Neuronal stem cell (in vitro differentiated cells): ENCODE measurements at regions not wholly inside any gene's neighbourhood (a gene's known extent, or its start where the extent isn't known, plus 50 kb on each side); places are given as distances from the start of the nearest gene placed in this dataset.
A peak's percentile ranks its signal among the peaks of the same experiment; 100 is the strongest.

Experiments used
- DNase-seq: peaks from one replicate; pipeline ENCODE4 v3.0.0-alpha.2; 2013; ENCODE audit warnings: low spot score
- H2AFZ ChIP-seq: one replicate; pipeline ENCODE4 v1.6.1; 2013; ENCODE audit warnings: mild to moderate bottlenecking, low read length, inconsistent platforms
- H2AK5ac ChIP-seq: 2 replicates; pipeline ENCODE4 v1.6.1; 2013; ENCODE audit warnings: low read depth, mild to moderate bottlenecking, inconsistent platforms, low read length, moderate library complexity, mixed read lengths
- H2BK120ac ChIP-seq: 2 replicates; pipeline ENCODE4 v1.6.1; 2013; ENCODE audit warnings: low read depth, mild to moderate bottlenecking, inconsistent platforms, low read length, moderate library complexity, mixed read lengths
- H2BK12ac ChIP-seq: one replicate; pipeline ENCODE4 v1.6.1; 2013; ENCODE audit warnings: low read length, inconsistent platforms
- H2BK15ac ChIP-seq: 2 replicates; pipeline ENCODE4 v1.6.1; 2013; ENCODE audit warnings: mild to moderate bottlenecking, low read length, inconsistent platforms, mixed read lengths
- H2BK5ac ChIP-seq: one replicate; pipeline ENCODE4 v1.6.1; 2013; ENCODE audit warnings: inconsistent platforms, mild to moderate bottlenecking, low read length, moderate library complexity
- H3K14ac ChIP-seq: one replicate; pipeline ENCODE4 v1.6.1; 2013; ENCODE audit warnings: low read length, inconsistent platforms
- H3K18ac ChIP-seq: 2 replicates; pipeline ENCODE4 v1.6.1; 2013; ENCODE audit warnings: low read length, inconsistent platforms
- H3K23ac ChIP-seq: 2 replicates; pipeline ENCODE4 v1.6.1; 2013; ENCODE audit warnings: low read depth, mild to moderate bottlenecking, mixed read lengths, low read length, inconsistent platforms; ENCODE audit not compliant: poor library complexity
- H3K27ac ChIP-seq: replicated peaks from 3 replicates; pipeline ENCODE4 v1.5.1; 2013; ENCODE audit warnings: low read length, inconsistent platforms
- H3K27me3 ChIP-seq, 3 experiments: 2 replicates each; pipeline ENCODE4 v1.6.1; 2013; ENCODE audit warnings: low read length in 3 of 3, mild to moderate bottlenecking in 2 of 3, inconsistent platforms in 1 of 3, low read depth in 1 of 3, mixed read lengths in 1 of 3, moderate library complexity in 1 of 3; ENCODE audit not compliant: control insufficient read depth in 3 of 3, insufficient read depth in 3 of 3
- H3K36me3 ChIP-seq, 2 donors: replicated peaks in 1 of 2; 2 replicates each; pipeline ENCODE4 v1.6.1; 2013; ENCODE audit warnings: low read length in 2 of 2; ENCODE audit not compliant: control insufficient read depth in 2 of 2, insufficient read depth in 2 of 2
- H3K4ac ChIP-seq: 2 replicates; pipeline ENCODE4 v1.6.1; 2013; ENCODE audit warnings: inconsistent platforms, mild to moderate bottlenecking, low read length, moderate library complexity
- H3K4me1 ChIP-seq, 2 donors: 1 replicate in 1 of 2; 2 replicates in 1 of 2; pipeline ENCODE4 v1.6.1; 2013; ENCODE audit warnings: low read length in 2 of 2, low read depth in 1 of 2; ENCODE audit not compliant: control insufficient read depth in 2 of 2, insufficient read depth in 1 of 2
- H3K4me2 ChIP-seq: one replicate; pipeline ENCODE4 v1.6.1; 2013; ENCODE audit warnings: mild to moderate bottlenecking, low read length, inconsistent platforms; ENCODE audit not compliant: insufficient read depth, poor library complexity, severe bottlenecking
- H3K4me3 ChIP-seq, 2 donors: 2 replicates each; pipeline ENCODE4 v1.5.1; 2013; ENCODE audit warnings: low read length in 2 of 2, mild to moderate bottlenecking in 2 of 2, inconsistent platforms in 1 of 2, moderate library complexity in 1 of 2
- H3K79me1 ChIP-seq: one replicate; pipeline ENCODE4 v1.6.1; 2013; ENCODE audit warnings: low read depth, mild to moderate bottlenecking, inconsistent platforms, low read length, moderate library complexity
- H3K9ac ChIP-seq: one replicate; pipeline ENCODE4 v1.6.1; 2013; ENCODE audit warnings: mild to moderate bottlenecking, low read depth, low read length, inconsistent platforms; ENCODE audit not compliant: poor library complexity
- H3K9me3 ChIP-seq, 2 donors: replicated peaks in 1 of 2; 2 replicates each; pipeline versions ENCODE3 to v1.6.1; 2013; ENCODE audit warnings: low read length in 2 of 2, mild to moderate bottlenecking in 2 of 2, inconsistent platforms in 1 of 2, low read depth in 1 of 2, mixed read lengths in 1 of 2, moderate library complexity in 1 of 2; ENCODE audit not compliant: control insufficient read depth in 2 of 2, insufficient read depth in 1 of 2
- H4K8ac ChIP-seq: one replicate; pipeline ENCODE4 v1.6.1; 2013; ENCODE audit warnings: low read depth, mild to moderate bottlenecking, inconsistent platforms, low read length, moderate library complexity
- H4K91ac ChIP-seq: one replicate; pipeline ENCODE4 v1.6.1; 2013; ENCODE audit warnings: low read length, low read depth, mild to moderate bottlenecking, inconsistent platforms; ENCODE audit not compliant: poor library complexity
- WGBS, 2 donors: extraction: QIAGEN DNeasy Blood & Tissue Kit; methylation state at CpG; one replicate each; pipeline ENCODE4 v1.1.7; 2013; ENCODE audit warnings: missing lambda C conversion rate in 2 of 2, mixed read lengths in 1 of 2; ENCODE audit not compliant: insufficient read length in 2 of 2, insufficient replicate concordance in 1 of 2; ENCODE audit errors: extremely low coverage in 2 of 2; 5-methylcytosine and 5-hydroxymethylcytosine counted together

DNA sequence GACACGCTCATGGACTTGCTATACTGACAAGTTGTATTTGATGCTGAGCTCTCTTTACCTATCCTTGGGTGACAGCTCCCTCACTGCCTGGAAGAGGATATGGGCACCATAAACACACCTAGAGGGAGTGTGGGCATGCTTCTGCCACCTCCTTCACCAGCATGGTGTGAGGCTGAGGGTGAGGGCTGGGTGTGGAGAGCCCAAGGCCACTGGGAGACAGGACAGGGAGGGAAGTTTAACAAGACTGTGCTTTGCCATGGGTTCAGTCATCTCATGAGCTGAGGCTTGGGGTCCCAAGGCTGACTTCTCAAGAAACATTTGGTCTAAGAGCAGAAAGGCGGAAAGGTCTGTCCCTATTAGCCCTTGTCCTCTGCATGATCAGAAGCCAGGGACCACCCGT is 93.6 kb upstream of the ANKRD55 start:
- Histone ChIP-seq H3K4me1 (peaks cover 0 to 9% of the 10 kb centered on the region in 2 donors), H3K14ac (peak overlapping the region; percentile 97), H2BK120ac (no peak overlapping the region), H3K27me3 (no peaks in the 10 kb centered on the region), H3K18ac (peak overlapping the region; percentile 55), H2BK15ac (no peak overlapping the region), H3K23ac (no peak overlapping the region), H3K36me3 (no peaks in the 10 kb centered on the region), H2BK12ac (peak overlapping the region; percentile 78), H3K27ac (no peak overlapping the region), H4K8ac (no peak overlapping the region), H3K4me2 (no peak overlapping the region), H4K91ac (no peak overlapping the region), H3K9ac (no peak overlapping the region), H3K79me1 (no peaks in the 10 kb centered on the region), H3K9me3 (no peaks in the 10 kb centered on the region), H2BK5ac (no peak overlapping the region), H3K4me3 (no peak overlapping the region), H2AFZ (no peak overlapping the region), H3K4ac (no peak overlapping the region), H2AK5ac (no peak overlapping the region)
- no peak for DNase-seq
- no CpG with 5 or more reads among the region's 3 CpGs for WGBS, 2 donors

DNA sequence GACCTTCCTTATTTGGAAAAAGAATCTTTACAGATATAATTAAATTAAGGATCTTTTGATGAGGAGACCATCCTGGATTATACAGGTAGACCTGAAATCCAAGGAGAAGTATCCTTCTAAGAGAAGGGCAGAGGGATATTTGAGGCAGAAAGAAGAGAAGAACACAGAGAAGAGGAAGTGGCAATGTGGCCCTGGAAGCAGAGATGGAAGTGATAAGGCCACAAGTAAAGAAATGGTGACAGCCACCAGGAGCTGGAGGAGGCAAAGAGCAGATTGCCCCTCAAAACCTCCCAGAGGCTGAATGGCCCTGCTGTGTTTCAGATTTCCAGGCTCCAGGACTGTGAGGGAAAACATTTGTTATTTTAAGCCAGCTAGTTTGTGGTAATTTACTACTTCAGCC is 93.0 kb upstream of the ANKRD55 start:
- Histone ChIP-seq H3K4me2 (no peak overlapping the region), H3K79me1 (no peaks in the 10 kb centered on the region), H2AFZ (no peak overlapping the region), H2BK5ac (no peak overlapping the region), H2BK120ac (no peak overlapping the region), H3K23ac (no peak overlapping the region), H2BK15ac (no peak overlapping the region), H4K8ac (no peak overlapping the region), H2AK5ac (no peak overlapping the region), H4K91ac (no peak overlapping the region), H3K4ac (no peak overlapping the region), H3K4me3 (no peak overlapping the region), H3K9ac (no peak overlapping the region), H2BK12ac (no peak overlapping the region), H3K9me3 (no peaks in the 10 kb centered on the region), H3K4me1 (peaks cover 0 to 9% of the 10 kb centered on the region in 2 donors), H3K14ac (no peak overlapping the region), H3K27ac (no peak overlapping the region), H3K36me3 (no peaks in the 10 kb centered on the region), H3K18ac (no peak overlapping the region), H3K27me3 (no peaks in the 10 kb centered on the region)
- no peak for DNase-seq

DNA sequence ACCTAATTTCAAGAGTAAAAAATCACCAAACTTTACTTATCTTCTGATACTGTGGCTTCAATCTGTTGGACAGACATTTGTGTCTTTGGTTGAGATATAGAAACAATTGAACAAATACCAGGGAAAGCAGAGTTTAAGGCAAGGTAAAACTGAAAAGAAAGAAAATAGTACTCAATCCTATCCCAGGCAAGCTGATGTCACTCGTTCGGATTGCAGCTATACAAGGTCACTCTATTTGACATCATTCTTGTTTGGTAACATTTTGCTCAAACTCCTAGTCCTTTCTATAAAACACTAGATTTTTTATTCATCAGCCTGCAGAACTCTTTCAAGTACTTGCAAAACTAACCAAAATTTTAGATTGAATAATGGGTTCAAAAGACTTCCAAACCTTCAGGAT is 91.9 kb upstream of the ANKRD55 start:
- Histone ChIP-seq H4K8ac (no peak overlapping the region), H3K4ac (no peak overlapping the region), H4K91ac (no peak overlapping the region), H3K4me1 (peaks cover 0 to 9% of the 10 kb centered on the region in 2 donors), H3K9me3 (no peaks in the 10 kb centered on the region), H3K36me3 (no peaks in the 10 kb centered on the region), H3K79me1 (no peaks in the 10 kb centered on the region), H3K4me3 (no peak overlapping the region), H2AK5ac (no peak overlapping the region), H3K27me3 (no peaks in the 10 kb centered on the region), H2BK12ac (no peak overlapping the region), H3K9ac (no peak overlapping the region), H3K4me2 (no peak overlapping the region), H2BK15ac (no peak overlapping the region), H2AFZ (no peak overlapping the region), H3K23ac (no peak overlapping the region), H2BK5ac (no peak overlapping the region), H3K18ac (no peak overlapping the region), H2BK120ac (no peak overlapping the region), H3K27ac (no peak overlapping the region), H3K14ac (no peak overlapping the region)
- DNase-seq: no peak
- WGBS, 2 donors: no CpG with 5 or more reads among the region's 2 CpGs

DNA sequence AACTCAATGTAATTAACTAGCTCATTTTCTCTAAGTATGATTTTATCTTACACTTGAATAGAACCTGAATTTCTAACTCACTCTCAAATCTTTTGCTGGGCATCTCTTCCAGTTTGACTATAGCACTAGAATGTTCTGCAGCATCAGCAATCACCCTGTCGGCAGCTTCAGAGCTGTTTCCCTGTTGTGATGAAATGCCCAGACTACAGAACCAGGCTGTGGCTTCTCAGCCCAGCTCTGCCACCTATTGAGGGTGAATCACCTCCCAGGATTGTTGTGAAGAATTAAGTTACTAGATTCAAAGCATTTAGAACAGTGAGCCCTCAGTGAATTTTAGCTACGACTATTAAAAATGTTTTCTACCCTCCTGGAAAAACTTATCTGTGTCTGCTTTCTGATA is 90.4 kb upstream of the ANKRD55 start:
- Histone ChIP-seq H3K27me3 (no peaks in the 10 kb centered on the region), H3K9me3 (no peaks in the 10 kb centered on the region), H3K9ac (no peak overlapping the region), H2BK12ac (no peak overlapping the region), H2BK15ac (no peak overlapping the region), H3K4me2 (no peak overlapping the region), H3K18ac (no peak overlapping the region), H3K79me1 (no peaks in the 10 kb centered on the region), H4K91ac (no peak overlapping the region), H2AFZ (no peak overlapping the region), H3K4me1 (peaks cover 0 to 9% of the 10 kb centered on the region in 2 donors), H3K23ac (no peak overlapping the region), H4K8ac (no peak overlapping the region), H3K27ac (no peak overlapping the region), H2BK120ac (no peak overlapping the region), H3K4me3 (no peak overlapping the region), H3K36me3 (no peaks in the 10 kb centered on the region), H2AK5ac (no peak overlapping the region), H3K14ac (no peak overlapping the region), H3K4ac (no peak overlapping the region), H2BK5ac (no peak overlapping the region)
- no CpG with 5 or more reads among the region's 2 CpGs for WGBS, 2 donors
- DNase-seq: no peak
